Occipital lobe (tissue), 1 donor: ENCODE measurements at regions not wholly inside any gene's neighbourhood (a gene's known extent, or its start where the extent isn't known, plus 50 kb on each side); places are given as distances from the start of the nearest gene placed in this dataset.

Experiments used
- DNase-seq: peaks from one replicate; lab custom pipeline; 2025; lab: John Stamatoyannopoulos, UW

DNA sequence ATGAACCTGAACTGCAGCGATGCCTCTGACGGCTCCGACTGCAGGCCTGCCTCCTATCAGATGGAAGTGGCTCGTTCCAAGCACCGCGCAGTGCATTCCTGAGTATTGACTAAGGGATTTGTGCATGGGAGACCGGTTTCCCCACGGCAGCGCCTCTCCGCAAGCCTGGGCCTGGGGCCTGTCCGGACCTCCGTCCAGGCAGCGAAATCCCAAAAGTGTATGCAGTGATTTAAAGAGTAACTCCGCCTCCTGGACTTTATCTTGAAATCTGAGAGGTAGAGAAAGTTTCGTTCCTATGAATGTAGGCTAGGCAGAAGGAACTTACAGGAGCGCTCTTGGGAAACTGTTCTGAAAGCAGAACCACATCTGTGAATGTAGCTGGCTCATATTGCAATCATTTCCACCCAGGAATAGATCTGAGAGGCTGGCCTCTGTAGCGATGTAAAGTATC is 106.2 kb upstream of the CELF2 start:
- no peak for DNase-seq

DNA sequence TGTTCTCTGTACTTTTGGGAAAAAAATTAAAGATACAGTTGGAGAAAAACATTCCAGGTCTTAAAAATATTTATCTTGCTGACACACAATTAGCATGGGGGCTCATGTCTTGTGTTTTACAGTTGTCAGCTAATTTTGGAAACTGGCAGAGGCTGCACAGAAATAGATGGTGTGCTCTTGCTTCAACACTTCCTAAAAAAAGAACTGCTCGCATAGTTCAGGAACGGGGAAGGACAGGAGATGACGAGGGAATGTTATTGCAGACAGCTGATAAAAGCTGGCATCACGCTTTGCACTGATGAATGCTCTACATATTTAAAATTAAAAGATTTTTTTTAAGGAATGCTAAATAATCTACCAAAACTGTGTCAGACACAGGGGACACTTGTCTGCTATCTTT is 103.5 kb upstream of the CELF2 start:
- DNase-seq, result no peak

DNA sequence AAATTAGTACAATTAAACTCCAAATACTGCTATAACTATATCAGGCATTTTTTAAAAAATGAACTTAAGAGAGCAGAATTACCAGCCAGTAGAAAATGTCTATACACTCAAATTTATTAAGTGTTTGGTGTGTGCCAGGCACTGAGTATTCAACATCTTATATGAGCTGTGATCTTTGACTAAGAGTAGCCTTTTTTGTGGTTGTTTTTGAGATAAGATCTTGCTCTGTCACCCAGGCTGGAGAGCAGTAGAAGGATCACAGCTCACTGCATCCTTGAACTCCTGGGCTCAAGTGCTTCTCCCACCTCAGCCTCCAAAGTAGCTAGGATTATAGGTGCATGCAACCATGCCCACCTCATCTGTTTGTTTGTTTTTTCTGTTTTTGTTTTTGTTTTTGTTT is 102.5 kb upstream of the CELF2 start:
- DNase-seq, result no peak

DNA sequence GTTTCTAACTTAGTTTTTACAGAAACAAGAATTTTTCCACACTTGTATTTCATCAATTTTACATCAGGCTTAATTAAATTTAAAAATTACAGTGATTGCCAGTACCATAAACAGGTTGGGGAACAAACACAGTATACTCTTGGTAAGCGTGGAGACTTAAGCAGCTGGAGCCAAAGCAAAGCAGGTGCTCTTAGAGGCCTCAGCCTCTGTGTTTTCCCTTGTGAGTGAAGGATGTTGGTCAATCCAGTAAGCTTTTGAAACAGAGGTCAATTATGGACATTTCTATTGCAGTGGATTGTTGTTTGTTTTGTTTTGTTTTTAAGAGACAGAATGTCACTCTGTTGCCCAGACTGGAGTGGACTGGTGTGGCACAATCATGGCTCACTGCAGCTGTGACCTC is 100.6 kb upstream of the CELF2 start:
- DNase-seq, result no peak

DNA sequence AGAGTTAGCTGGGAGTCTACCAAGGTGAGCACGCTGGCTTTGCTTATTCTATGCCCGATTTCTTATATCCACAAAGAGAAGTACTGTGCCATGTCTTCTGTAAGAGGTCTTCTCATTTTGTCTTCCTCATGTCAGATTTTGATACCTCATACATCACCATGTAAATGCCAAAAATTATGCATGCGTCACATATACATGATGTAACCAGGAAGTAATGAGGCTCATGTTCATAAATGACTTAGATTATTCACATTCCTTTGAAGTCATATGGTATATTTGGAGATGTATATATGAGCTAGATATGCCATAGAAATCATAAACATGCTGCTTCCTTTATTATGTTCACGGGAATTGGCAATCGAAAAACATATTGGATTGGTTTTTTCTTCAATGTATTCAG is 97.7 kb upstream of the CELF2 start:
- DNase-seq, result no peak

DNA sequence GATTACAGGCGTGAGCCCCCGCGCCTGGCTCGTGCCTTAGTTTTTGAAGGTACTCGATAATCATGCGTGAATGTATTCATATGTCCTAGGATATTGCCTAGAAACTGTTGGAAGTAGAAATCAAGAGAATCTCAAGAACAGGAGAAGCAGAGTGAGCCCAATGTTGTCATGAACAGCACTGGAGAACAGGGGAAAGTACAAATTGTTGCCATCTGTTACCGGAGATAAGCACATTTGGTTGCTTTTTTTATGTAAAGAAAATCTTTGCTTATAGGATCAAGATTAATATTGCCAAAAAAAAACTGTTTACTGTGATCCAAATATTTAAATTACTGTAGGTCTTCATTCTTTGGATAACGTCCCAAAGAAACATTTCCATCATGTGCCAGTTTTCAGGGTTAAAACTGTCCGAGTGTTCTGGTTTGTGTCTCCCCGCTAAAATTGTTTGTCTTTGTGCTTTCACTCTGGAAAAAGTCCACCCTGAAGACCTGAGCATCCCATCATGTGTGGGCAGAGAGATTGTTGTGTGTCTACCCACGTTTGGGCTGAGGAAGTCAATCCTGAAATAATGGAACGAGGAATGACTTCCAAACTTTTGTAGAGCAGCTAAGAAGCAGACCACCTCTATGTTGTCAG is 95.7 kb upstream of the CELF2 start:
- no peak for DNase-seq

DNA sequence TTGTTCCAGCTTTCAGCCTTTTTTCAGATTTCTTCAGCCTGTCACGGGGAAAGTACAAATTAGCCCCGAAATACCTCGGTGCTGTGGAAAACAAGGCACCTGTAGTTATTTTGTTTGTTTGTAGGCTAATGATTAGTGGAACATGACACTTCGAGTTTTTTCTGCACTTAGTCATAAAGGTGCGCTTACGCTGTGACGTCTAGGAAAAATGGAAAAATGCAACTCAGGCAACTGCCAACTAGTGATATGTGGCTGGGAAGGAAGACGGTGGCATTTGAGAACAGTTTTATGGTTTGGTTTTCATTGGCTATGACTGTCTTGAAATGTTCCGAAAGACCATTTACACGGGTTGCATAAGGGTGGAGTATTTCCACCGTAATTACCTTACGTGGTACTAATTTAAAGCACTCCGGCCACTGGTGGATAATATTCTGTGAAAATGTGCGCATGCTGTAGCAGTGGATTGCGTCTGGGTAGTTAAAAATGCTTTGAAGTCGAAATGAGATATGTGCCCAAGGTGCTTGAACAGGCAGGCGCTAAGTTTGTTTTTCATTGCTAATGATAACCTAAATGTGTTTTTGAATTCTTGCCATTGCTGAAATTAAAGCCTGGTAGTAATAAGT is 94.5 kb upstream of the CELF2 start:
- DNase-seq, result no peak

DNA sequence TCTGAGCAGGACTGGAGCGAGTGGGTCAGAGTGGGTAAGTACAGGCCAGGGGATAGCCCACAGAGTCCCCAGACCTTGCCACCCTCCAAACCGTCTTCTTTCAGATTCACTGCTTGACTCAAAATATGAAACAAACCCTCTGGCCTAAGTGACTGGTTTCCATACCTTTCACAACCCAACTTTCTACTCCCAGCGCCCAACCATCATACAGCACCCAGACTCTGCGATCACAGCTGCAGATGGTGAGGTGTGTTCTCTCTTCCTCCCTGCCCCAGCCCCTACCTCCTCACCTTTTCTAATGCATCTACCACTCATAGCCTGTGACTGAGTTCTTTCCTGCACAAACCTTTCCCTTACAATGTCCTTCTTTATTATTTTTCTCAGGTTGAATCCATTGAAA is 92.0 kb upstream of the CELF2 start:
- DNase-seq, result no peak

DNA sequence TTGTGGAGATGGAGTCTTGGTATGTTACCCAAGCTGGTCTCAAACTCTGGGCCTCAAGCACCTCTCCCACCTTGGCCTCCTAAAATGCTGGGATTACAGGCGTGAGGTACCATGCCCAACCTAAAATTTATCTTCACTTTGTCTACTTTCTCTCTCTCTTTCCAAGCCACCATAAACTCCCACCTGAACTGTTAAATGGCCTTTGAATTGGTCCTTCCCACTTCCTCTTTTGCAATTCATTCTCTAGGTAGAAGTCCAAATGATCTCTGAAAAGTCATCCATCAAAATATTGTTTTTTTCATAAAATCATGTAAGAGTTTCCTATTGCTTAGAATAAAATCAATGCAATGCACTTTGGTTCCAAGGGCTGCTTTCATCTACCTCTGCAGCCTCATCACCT is 90.1 kb upstream of the CELF2 start:
- DNase-seq, result no peak

DNA sequence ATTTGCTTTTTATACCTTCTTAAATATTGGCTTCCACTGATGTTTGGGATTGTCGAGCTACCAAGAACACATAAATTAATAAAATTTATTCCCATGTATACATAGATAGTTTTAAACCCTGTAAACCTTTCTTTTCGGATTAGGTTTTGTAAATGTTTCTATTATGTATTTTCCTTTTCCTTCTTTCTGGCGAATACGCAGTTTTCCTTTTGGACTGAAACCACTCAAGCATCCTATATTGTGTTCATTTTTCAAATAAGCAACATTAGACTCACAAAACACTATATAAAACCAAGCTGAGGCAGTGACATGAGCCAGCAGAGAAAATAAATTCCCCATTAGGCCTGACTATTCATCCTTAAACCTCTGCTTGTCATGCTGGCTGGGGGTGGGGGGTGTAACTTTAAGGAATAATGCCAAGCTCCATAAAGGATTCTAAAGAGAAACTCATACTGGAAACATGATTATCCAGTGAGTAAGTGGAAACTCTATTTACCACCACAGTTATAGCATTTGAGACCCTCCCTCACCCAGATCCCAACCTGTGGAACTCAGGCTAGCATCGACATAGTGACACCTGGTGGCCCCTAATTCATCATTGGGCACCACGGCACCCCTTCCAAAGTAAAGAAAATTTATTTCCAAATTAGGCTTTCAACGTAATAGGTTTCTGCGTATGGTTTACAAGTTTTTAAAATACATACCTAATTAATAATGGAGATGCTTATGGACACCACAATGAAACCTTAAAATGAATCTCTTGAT is 86.5 kb upstream of the CELF2 start:
- DNase-seq, result no peak

DNA sequence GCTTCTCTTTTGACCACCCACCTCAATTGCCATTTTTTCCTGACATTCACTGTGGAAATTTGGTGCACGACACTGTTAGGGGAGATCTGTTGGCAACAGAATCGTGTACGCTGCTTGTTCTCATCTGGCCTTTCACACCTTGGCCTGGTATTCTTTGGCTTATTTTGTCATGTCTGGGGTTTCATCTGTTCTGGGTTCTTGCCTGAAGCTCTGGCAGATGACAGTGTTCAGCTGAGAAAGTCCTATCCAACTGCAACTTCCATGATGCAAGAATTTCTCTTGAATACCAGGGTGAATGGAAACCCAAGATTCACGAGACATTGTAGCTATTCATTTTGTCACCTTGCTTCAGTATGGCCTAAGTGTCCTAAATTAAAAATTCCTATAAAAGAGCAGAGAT is 82.6 kb upstream of the CELF2 start:
- no peak for DNase-seq

DNA sequence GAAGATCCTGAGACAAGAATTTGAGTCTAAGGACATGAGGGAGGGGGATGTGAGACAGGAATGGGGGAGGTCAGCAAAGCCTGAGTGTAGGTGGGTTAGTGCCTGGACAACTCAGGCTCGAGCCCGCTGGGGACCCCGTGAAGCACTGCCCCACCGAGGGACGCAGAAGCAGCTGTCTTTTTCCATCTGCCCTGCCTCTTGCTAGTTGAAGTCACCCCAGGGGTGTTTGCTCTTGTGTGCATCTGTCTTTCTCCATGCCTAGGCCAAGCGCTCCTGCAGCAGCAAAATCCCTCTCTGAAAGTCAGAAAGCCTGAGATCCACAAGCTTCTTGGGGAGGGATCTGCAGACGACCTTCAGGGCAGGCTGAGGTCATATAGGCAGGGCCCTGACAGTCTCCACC is 79.0 kb upstream of the CELF2 start:
- no peak for DNase-seq

DNA sequence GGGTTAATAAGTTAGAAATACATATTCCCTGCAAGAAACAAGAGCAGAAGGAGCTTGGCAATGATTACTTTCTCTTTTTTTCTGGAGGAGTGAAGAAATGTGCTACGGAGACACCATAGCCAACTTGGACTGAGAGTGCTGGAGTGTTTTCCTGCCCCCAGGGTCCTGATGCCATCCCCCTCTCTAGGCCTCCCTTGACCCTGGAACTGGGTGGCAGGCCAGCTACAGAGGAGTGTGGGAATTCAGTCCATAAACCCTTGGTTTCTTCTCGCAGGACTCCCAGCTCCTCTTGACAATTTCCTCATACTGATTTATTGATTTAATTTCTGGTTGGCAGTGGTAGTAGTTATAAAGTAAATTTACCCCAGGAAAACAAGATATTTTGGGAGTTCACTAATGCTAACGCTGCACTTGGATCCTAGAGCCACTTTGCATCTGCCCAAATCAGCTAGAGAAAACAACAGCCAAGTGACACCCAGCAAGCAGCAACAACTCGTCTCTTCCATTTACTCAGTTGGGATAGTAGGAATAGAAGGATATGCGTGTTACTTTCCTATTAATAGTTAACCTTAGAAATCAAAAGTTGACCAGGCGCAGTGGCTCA is 76.4 kb upstream of the CELF2 start:
- DNase-seq, result no peak

DNA sequence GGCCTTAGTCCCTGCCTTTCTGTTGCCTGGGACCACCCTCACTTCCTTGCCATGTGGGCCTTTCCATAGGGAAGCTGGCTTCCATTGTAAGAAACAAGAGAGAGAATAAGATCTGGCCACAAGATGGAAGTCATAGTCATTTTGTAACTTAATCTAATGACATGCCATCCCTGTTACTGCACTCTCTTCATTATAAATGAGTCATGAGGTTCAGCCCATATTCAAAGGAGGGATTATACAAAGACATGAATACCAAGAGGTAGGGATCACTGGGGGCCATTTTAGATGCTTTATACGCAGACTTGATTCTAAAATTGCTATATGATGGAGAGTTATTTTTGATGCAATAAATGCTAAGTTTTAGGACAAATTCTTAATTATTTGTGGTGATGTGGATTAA is 75.2 kb upstream of the CELF2 start:
- DNase-seq, result no peak

DNA sequence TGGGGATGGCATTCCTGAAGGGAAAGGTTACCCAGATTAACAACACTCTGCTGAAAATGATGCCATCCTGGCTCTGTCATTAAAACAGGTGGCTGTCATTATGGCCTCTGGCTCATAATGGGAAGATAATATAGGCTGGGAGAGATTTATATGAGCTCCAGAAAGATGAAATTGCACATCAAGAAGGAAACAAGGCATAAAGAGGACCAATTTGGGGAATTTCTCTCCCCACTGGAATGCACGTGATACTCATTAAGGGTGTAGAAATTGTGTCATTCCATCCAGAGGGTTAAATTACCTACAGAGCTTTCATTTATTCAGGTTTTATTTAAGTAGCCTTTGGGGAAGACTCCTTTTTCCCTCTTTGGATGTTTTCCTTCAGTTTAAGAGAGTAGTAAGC is 71.6 kb upstream of the CELF2 start:
- DNase-seq, result no peak

DNA sequence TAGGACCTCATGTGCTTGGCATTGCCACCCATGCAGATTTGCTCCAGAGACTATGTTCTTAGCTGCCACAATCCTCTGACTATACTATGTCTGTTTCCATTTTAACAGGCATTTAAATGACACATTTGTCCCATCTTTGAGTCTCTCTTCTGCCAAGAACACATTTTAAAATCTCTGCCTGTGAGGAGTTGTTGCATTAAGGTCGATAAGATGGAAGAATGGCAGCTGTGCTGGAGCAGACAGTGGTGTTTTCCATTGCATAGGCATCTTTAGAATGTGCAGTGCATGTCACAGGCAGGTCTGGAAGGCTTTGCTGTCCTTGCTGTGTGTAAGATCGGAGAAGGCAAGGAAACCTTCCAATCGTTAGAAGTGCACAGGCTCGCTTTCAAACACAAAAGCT is 70.9 kb upstream of the CELF2 start:
- no peak for DNase-seq

DNA sequence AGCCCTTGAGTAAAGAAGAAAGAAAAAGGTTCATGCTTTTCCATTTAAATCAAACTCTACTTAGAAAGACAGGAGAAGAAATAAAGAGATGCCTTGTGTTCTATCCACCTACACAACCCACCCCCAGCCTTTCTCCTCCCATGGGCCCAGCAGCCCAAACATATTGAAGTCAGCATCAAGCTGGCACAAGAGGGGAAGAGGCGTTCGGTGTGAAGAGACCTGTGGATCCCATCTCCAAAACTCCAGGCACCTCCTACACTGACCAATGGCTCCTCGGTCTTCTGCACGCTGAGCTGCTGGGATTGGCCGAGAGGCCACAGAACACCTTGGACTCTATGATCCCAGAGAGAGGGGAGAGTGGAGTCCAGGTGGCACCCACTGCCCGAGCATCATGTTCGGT is 66.0 kb upstream of the CELF2 start:
- peak; percentile 16 for DNase-seq

DNA sequence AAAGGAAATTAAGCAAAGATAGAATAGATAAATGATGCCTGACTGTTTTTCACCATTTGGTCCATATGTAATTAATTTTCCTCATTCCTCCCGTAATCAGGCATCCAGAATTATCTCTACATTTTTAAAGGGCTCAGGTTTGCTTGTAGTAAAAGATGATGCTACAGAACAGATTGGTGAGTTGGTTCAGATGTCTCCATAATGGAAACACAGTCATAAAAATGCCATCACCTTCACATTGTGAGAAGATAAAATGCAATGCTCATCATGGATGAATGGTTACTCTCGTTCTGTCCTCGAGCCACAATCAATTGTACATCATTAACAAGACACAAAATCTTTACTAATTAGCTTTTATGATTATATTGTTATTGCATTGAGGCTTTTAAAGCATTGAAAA is 64.9 kb upstream of the CELF2 start:
- no peak for DNase-seq

DNA sequence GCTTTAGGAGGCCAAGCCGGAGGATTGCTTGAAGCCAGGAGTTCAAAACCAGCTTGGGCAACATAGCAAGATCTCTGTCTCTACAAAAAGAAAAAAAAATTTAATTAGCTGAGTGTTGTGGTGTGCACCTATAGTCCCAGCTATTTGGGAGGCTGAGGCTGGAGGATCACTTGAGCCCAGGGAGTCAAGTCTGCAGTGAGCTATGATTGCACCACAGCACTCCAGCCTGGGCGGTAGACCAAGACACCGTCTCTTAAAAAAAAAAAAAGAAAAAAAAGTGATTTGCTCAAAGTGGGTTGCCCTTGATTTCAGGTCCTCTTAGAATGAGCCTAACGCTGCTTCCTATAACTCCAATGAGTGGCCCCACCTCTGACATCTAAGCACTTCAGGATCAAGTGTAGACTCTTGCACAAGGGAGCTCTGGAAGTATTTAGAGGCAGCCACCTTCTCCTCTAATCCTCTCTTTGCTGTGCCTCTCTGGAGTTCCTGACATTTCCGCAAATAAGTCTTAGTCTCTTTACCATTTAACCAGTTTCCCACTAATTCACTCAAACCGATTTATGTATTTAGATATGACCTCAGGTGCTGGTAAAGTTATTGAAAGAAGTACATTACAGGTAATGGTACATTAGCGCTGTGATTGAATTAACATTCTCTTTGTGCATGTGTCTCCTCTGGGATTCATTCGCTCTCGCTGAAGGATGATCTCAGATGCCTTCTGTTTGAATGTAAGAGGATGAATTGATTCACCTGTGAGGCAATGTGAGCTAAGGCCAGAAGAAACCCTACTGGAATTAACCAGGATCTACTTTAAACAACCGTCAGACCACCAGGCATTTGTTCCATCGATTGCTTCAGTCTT is 60.8 kb upstream of the CELF2 start:
- no peak for DNase-seq

DNA sequence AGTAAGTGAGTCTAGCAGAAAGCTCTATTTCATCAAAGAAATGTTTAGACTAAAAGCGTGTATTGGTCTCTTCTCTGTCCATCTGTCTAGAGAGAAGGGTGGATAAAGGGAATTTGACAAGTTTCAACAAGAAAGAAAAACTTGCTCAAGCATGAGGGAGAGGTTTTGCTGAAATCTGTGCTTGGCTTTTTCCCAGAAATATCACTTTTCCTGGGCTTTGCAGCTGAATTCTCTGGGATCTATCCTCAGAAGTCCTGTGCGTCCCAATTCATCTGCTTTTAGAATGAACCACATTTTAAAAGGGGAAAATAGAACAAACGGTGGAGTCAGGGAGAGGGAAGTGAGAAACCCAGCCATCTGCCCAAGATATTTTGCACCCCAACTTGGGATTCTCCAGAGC is 59.6 kb upstream of the CELF2 start:
- DNase-seq, result no peak

DNA sequence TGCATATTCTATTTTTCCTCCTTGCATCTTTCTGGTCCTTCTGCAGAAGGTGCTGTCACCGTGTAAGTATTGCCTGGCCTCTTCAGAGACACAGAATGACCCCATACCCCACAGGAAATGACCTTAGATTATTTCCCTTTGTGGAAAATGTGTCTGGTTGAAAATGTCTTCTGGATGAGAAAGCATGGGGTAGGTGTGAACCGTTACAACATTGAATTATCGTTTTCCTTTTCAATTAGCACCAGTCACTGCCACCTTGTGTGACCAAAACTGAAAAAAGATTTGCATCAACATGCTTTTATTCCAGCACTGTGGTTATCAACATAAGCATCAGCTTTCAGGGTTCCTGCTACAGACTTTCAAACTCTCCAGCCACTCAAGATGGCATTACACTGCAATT is 58.0 kb upstream of the CELF2 start:
- DNase-seq, result no peak

DNA sequence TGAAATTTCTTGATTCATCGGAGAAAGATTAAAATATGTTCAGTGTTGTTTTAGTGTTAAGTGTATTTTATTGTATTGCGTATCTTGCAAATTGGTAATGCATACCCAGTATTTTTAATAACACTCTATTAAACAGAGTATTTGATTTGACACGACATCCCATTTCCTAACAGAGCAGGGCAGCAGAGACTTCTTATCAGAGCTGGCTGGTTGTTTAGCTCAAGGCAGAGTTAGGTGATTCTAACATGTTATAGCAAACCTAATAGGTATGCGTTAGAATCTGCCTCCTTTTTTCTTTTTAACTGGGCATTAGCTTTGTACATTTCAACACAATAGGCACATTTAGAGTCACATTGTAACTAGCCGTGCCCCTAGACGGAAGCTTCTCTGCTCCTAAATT is 57.1 kb upstream of the CELF2 start:
- no peak for DNase-seq
